CD4-positive, alpha-beta memory T cell (primary cell): ENCODE measurements at regions not wholly inside any gene's neighbourhood (a gene's known extent, or its start where the extent isn't known, plus 50 kb on each side); places are given as distances from the start of the nearest gene placed in this dataset.

Experiments
- CTCF ChIA-PET: fragments of 350-600 bp; sonication (Branson Sonifier 250); formaldehyde crosslinking; loops from one replicate; lab custom pipeline; 2021; ENCODE audit warnings: inconsistent platforms; ENCODE audit not compliant: partially characterized antibody; lab: Charles Lee
- POLR2A ChIA-PET: fragments of 350-600 bp; sonication (Branson Sonifier 250); formaldehyde crosslinking; loops from one replicate; lab custom pipeline; 2021; ENCODE audit not compliant: partially characterized antibody; lab: Charles Lee
- DNase-seq, 5 donors: peaks; one replicate each; pipeline versions ENCODE4 v3.0.0 to v3.0.0-alpha.2; 2020 to 2022; ENCODE audit warnings: mixed read lengths in 1 of 5
- H3K27ac ChIP-seq: one replicate; pipeline ENCODE4 v1.7.0; 2013; ENCODE audit warnings: low read depth, low read length
- H3K27me3 ChIP-seq: 2 replicates; pipeline ENCODE4 v1.7.0; 2013; ENCODE audit warnings: mild to moderate bottlenecking, low read length, moderate library complexity; ENCODE audit not compliant: insufficient read depth
- H3K36me3 ChIP-seq: 2 replicates; pipeline ENCODE4 v1.7.0; 2013; ENCODE audit warnings: mild to moderate bottlenecking, low read length, moderate library complexity; ENCODE audit not compliant: insufficient read depth
- H3K4me1 ChIP-seq: 2 replicates; pipeline ENCODE4 v1.7.0; 2013; ENCODE audit warnings: mild to moderate bottlenecking, low read length, moderate library complexity; ENCODE audit not compliant: insufficient read depth
- H3K4me3 ChIP-seq, 2 donors: one replicate each; pipeline ENCODE4 v1.7.0; 2013; ENCODE audit warnings: low read length in 2 of 2, mild to moderate bottlenecking in 1 of 2
- H3K9me3 ChIP-seq, 2 donors: one replicate each; pipeline ENCODE4 v1.7.0; 2013; ENCODE audit warnings: low read length in 2 of 2, control low read depth in 1 of 2; ENCODE audit not compliant: control insufficient read depth in 1 of 2
- H3K27ac Mint-ChIP-seq, 7 donors: one replicate each; pipeline ENCODE4 v1.8.0; 2020 to 2021; ENCODE audit warnings: mixed read lengths in 7 of 7, mild to moderate bottlenecking in 6 of 7, inconsistent platforms in 3 of 7, moderate library complexity in 3 of 7
- H3K27me3 Mint-ChIP-seq, 2 donors: one replicate each; pipeline ENCODE4 v1.8.0; 2020 to 2021; ENCODE audit warnings: mixed read lengths in 2 of 2
- H3K36me3 Mint-ChIP-seq, 2 donors: one replicate each; pipeline ENCODE4 v1.8.0; 2020 to 2021; ENCODE audit warnings: mixed read lengths in 2 of 2, inconsistent platforms in 1 of 2, mild to moderate bottlenecking in 1 of 2
- H3K4me1 Mint-ChIP-seq, 4 donors: one replicate each; pipeline ENCODE4 v1.8.0; 2020 to 2021; ENCODE audit warnings: mixed read lengths in 4 of 4, mild to moderate bottlenecking in 1 of 4
- H3K4me3 Mint-ChIP-seq, 8 donors: one replicate each; pipeline ENCODE4 v1.8.0; 2020 to 2021; ENCODE audit warnings: mixed read lengths in 8 of 8, mild to moderate bottlenecking in 7 of 8, moderate library complexity in 6 of 8, inconsistent platforms in 3 of 8
- H3K9me3 Mint-ChIP-seq, 8 donors: one replicate each; pipeline ENCODE4 v1.8.0; 2020 to 2021; ENCODE audit warnings: mixed read lengths in 8 of 8, mild to moderate bottlenecking in 5 of 8, inconsistent platforms in 3 of 8, moderate library complexity in 1 of 8
- intact Hi-C: fragments of 100-400 bp; cut with micrococcal nuclease; formaldehyde crosslinking; loops from one replicate; pipeline ENCODE4 v1.15.1; 2023

GRCh38 chr4:81346719-81347118, 125.0 kb downstream of the RASGEF1B start:
- Mint-ChIP-seq H3K9me3 (peaks cover 0 to 2% (median 0%) of the 10 kb centered on the region in 8 donors), H3K4me3 (no peak overlapping the region), H3K27me3 (peaks cover 6 to 10% of the 10 kb centered on the region in 2 donors), H3K27ac (no peak overlapping the region), H3K36me3 (no peaks in the 10 kb centered on the region), H3K4me1 (peaks cover 0 to 2% (median 0%) of the 10 kb centered on the region in 4 donors)
- H3K27me3 ChIP-seq: no peaks in the 10 kb centered on the region
- ChIA-PET CTCF (interaction anchor here (1.3 kb wide), 1 partner anchor 982 kb away, joined by 3 read pairs; no protein-coding TSS in a partner anchor), POLR2A (no interaction called here)
- no peak overlapping the region for H3K4me3 ChIP-seq
- H3K36me3 ChIP-seq: no peaks in the 10 kb centered on the region
- H3K9me3 ChIP-seq: no peaks in the 10 kb centered on the region
- H3K4me1 ChIP-seq: no peaks in the 10 kb centered on the region
- no peak overlapping the region for H3K27ac ChIP-seq
- intact Hi-C loops: no loop called here
- DNase-seq: no peak

- ChIA-PET POLR2A (no interaction called here), CTCF (interaction anchor here (1.7 kb wide), 1 partner anchor 8 kb away, joined by 9 read pairs; no protein-coding TSS in a partner anchor)
- peaks cover 8 to 13% of the 10 kb centered on the region in 2 donors for H3K27me3 Mint-ChIP-seq
- Histone ChIP-seq H3K36me3 (no peaks in the 10 kb centered on the region), H3K27me3 (no peaks in the 10 kb centered on the region), H3K4me1 (no peaks in the 10 kb centered on the region), H3K27ac (no peak overlapping the region), H3K9me3 (no peaks in the 10 kb centered on the region), H3K4me3 (no peak overlapping the region)
- DNase-seq: no peak
- no peaks in the 10 kb centered on the region for H3K36me3 Mint-ChIP-seq
- intact Hi-C loops: no loop called here
- no peak overlapping the region for H3K27ac Mint-ChIP-seq
- H3K4me1 Mint-ChIP-seq: no peaks in the 10 kb centered on the region
- H3K9me3 Mint-ChIP-seq: peaks cover 0 to 2% (median 0%) of the 10 kb centered on the region in 8 donors
- no peak overlapping the region for H3K4me3 Mint-ChIP-seq
Measured at GRCh38 chr4:81343536-81343935, 128.2 kb downstream of the RASGEF1B start.

- Mint-ChIP-seq H3K4me3 (no peak overlapping the region), H3K27me3 (peaks cover 8 to 12% of the 10 kb centered on the region in 2 donors), H3K27ac (no peak overlapping the region), H3K9me3 (peaks cover 0 to 5% (median 0%) of the 10 kb centered on the region in 8 donors), H3K36me3 (no peaks in the 10 kb centered on the region), H3K4me1 (no peaks in the 10 kb centered on the region)
- Histone ChIP-seq H3K27me3 (no peaks in the 10 kb centered on the region), H3K27ac (no peak overlapping the region), H3K9me3 (no peaks in the 10 kb centered on the region), H3K4me1 (no peaks in the 10 kb centered on the region), H3K4me3 (no peak overlapping the region), H3K36me3 (no peaks in the 10 kb centered on the region)
- DNase-seq: no peak
- POLR2A ChIA-PET: no interaction called here
- CTCF ChIA-PET: interaction anchor here (1.7 kb wide), 1 partner anchor 9 kb away, joined by 9 read pairs; no protein-coding TSS in a partner anchor
- intact Hi-C loops: no loop called here
Measured at GRCh38 chr4:81343046-81343445, 128.0 kb upstream of the PRKG2 start.

GRCh38 chr4:81337211-81337610, 122.2 kb upstream of the PRKG2 start:
- Mint-ChIP-seq H3K9me3 (peaks cover 0 to 7% (median 0%) of the 10 kb centered on the region in 8 donors), H3K27ac (no peak overlapping the region), H3K27me3 (peaks cover 3 to 5% of the 10 kb centered on the region in 2 donors), H3K36me3 (no peaks in the 10 kb centered on the region), H3K4me1 (no peaks in the 10 kb centered on the region), H3K4me3 (no peak overlapping the region)
- H3K4me3 ChIP-seq: no peak overlapping the region
- intact Hi-C loops: no loop called here
- POLR2A ChIA-PET: no interaction called here
- H3K4me1 ChIP-seq: no peaks in the 10 kb centered on the region
- CTCF ChIA-PET: no interaction called here
- DNase-seq: no peak
- no peaks in the 10 kb centered on the region for H3K9me3 ChIP-seq
- H3K27ac ChIP-seq: no peak overlapping the region
- no peaks in the 10 kb centered on the region for H3K27me3 ChIP-seq
- H3K36me3 ChIP-seq: no peaks in the 10 kb centered on the region

GRCh38 chr4:81335122-81335912, 120.3 kb upstream of the PRKG2 start:
- POLR2A ChIA-PET: no interaction called here
- no peak for DNase-seq
- CTCF ChIA-PET: interaction anchor here (0.8 to 1.7 kb wide), 2 partner anchors 17 to 19 kb away, joined by 4 to 10 read pairs; no protein-coding TSS in a partner anchor
- H3K27ac ChIP-seq: no peak overlapping the region
- intact Hi-C loops: no loop called here
- Mint-ChIP-seq H3K27ac (no peak overlapping the region), H3K36me3 (no peaks in the 10 kb centered on the region), H3K27me3 (no peaks in the 10 kb centered on the region), H3K4me1 (no peaks in the 10 kb centered on the region), H3K9me3 (peaks cover 0 to 7% (median 0%) of the 10 kb centered on the region in 8 donors), H3K4me3 (no peak overlapping the region)
- no peaks in the 10 kb centered on the region for H3K27me3 ChIP-seq
- H3K4me3 ChIP-seq: no peak overlapping the region
- no peaks in the 10 kb centered on the region for H3K36me3 ChIP-seq
- no peaks in the 10 kb centered on the region for H3K4me1 ChIP-seq
- no peaks in the 10 kb centered on the region for H3K9me3 ChIP-seq

- CTCF ChIA-PET: interaction anchor here (2.7 kb wide), 1 partner anchor 22 kb away, joined by 8 read pairs; no protein-coding TSS in a partner anchor
- no peaks in the 10 kb centered on the region for H3K27me3 Mint-ChIP-seq
- POLR2A ChIA-PET: no interaction called here
- Histone ChIP-seq H3K4me1 (no peaks in the 10 kb centered on the region), H3K36me3 (no peaks in the 10 kb centered on the region), H3K27ac (no peak overlapping the region), H3K27me3 (no peaks in the 10 kb centered on the region), H3K9me3 (no peaks in the 10 kb centered on the region), H3K4me3 (no peak overlapping the region)
- no peak overlapping the region for H3K27ac Mint-ChIP-seq
- H3K4me3 Mint-ChIP-seq: no peak overlapping the region
- H3K4me1 Mint-ChIP-seq: no peaks in the 10 kb centered on the region
- DNase-seq: no peak
- peaks cover 0 to 1% (median 0%) of the 10 kb centered on the region in 8 donors for H3K9me3 Mint-ChIP-seq
- intact Hi-C loops: no loop called here
- no peaks in the 10 kb centered on the region for H3K36me3 Mint-ChIP-seq
Measured at GRCh38 chr4:81330018-81330417, 115.0 kb upstream of the PRKG2 start.

- Mint-ChIP-seq H3K4me1 (no peaks in the 10 kb centered on the region), H3K4me3 (no peak overlapping the region), H3K36me3 (no peaks in the 10 kb centered on the region), H3K27ac (no peak overlapping the region), H3K9me3 (peaks cover 0 to 4% (median 0%) of the 10 kb centered on the region in 8 donors), H3K27me3 (peaks cover 4 to 5% of the 10 kb centered on the region in 2 donors)
- H3K4me3 ChIP-seq: no peak overlapping the region
- POLR2A ChIA-PET: no interaction called here
- no peaks in the 10 kb centered on the region for H3K27me3 ChIP-seq
- DNase-seq: no peak
- CTCF ChIA-PET: no interaction called here
- intact Hi-C loops: no loop called here
- H3K36me3 ChIP-seq: no peaks in the 10 kb centered on the region
- H3K27ac ChIP-seq: no peak overlapping the region
- H3K4me1 ChIP-seq: no peaks in the 10 kb centered on the region
- no peaks in the 10 kb centered on the region for H3K9me3 ChIP-seq
Measured at GRCh38 chr4:81326581-81326980, 111.6 kb upstream of the PRKG2 start.
